Neural cell (in vitro differentiated cells): ENCODE measurements at regions not wholly inside any gene's neighbourhood (a gene's known extent, or its start where the extent isn't known, plus 50 kb on each side); places are given as distances from the start of the nearest gene placed in this dataset.
A peak's percentile ranks its signal among the peaks of the same experiment; 100 is the strongest.

Experiments used
- H2AFZ ChIP-seq: fragments of 200-600, 300-800 bp; sonication (generic), shearing (Covaris generic); 2 replicates; pipeline ENCODE4 v1.6.0; 2014; ENCODE audit warnings: low read depth, mild to moderate bottlenecking, antibody characterized with exemption, low read length, moderate library complexity
- H3F3A ChIP-seq: fragments of 200-600 bp; shearing (Covaris generic); 2 replicates; pipeline ENCODE4 v1.6.1; 2016; ENCODE audit warnings: mild to moderate bottlenecking, moderate library complexity, mixed read lengths, antibody characterized with exemption, low read length; ENCODE audit not compliant: insufficient read depth, poor library complexity, severe bottlenecking
- H3K27ac ChIP-seq: fragments of 200-600, 300-800 bp; sonication (generic), shearing (Covaris generic); 2 replicates; pipeline ENCODE4 v1.5.1; 2014; ENCODE audit warnings: mild to moderate bottlenecking, low read length, moderate library complexity
- H3K27me3 ChIP-seq: fragments of 300-800, 200-600 bp; sonication (generic), shearing (Covaris generic); 2 replicates; pipeline ENCODE4 v1.6.0; 2014; ENCODE audit warnings: mild to moderate bottlenecking, low read depth, low read length, moderate library complexity; ENCODE audit not compliant: insufficient read depth
- H3K36me3 ChIP-seq: fragments of 300-800, 200-600 bp; sonication (generic), shearing (Covaris generic); 2 replicates; pipeline ENCODE4 v1.5.1; 2014; ENCODE audit warnings: mild to moderate bottlenecking, antibody characterized with exemption, low read length, moderate library complexity; ENCODE audit not compliant: insufficient read depth
- H3K4me2 ChIP-seq: fragments of 300-800, 200-600 bp; sonication (generic), shearing (Covaris generic); 2 replicates; pipeline ENCODE4 v1.6.0; 2014; ENCODE audit warnings: mild to moderate bottlenecking, low read length
- H3K4me3 ChIP-seq: fragments of 300-800, 200-600 bp; sonication (generic), shearing (Covaris generic); 2 replicates; pipeline ENCODE4 v1.5.1; 2014; ENCODE audit warnings: mild to moderate bottlenecking, low read length, moderate library complexity
- H3K79me2 ChIP-seq: fragments of 200-600 bp; shearing (Covaris generic); replicated peaks from 2 replicates; pipeline ENCODE4 v1.6.0; 2014; ENCODE audit warnings: mild to moderate bottlenecking, low read length, moderate library complexity; ENCODE audit not compliant: insufficient read depth
- H3K9ac ChIP-seq: fragments of 300-800, 200-600 bp; sonication (generic), shearing (Covaris generic); 2 replicates; pipeline ENCODE4 v1.6.1; 2016; ENCODE audit warnings: mild to moderate bottlenecking, low read length, mixed read lengths
- H3K9me2 ChIP-seq: fragments of 200-600 bp; shearing (Covaris generic); 2 replicates; pipeline ENCODE4 v1.6.1; 2016; ENCODE audit warnings: mild to moderate bottlenecking, low read length, mixed read lengths; ENCODE audit not compliant: insufficient read depth
- H3K9me3 ChIP-seq: fragments of 200-600, 300-800 bp; sonication (generic), shearing (Covaris generic); 2 replicates; pipeline ENCODE4 v1.6.1; 2016; ENCODE audit warnings: mild to moderate bottlenecking, mixed run types, low read length, moderate library complexity, mixed read lengths
- H4K20me1 ChIP-seq: fragments of 200-600 bp; shearing (Covaris generic); 2 replicates; pipeline ENCODE4 v1.6.1; 2016; ENCODE audit warnings: mild to moderate bottlenecking, mixed run types; ENCODE audit not compliant: insufficient read depth
- CTCF ChIP-seq: fragments of 450-650 bp; IDR thresholded peaks from 2 replicates; pipeline ENCODE4 v1.5.1; 2014; ENCODE audit warnings: antibody characterized with exemption, mild to moderate bottlenecking, moderate library complexity; ENCODE audit not compliant: poor library complexity, severe bottlenecking
- EP300 ChIP-seq: fragments of 450-650 bp; conservative IDR thresholded peaks from 2 replicates; pipeline ENCODE4 v1.6.1; 2014; ENCODE audit warnings: antibody characterized with exemption, mild to moderate bottlenecking, moderate library complexity; ENCODE audit not compliant: poor library complexity, severe bottlenecking
- EZH2 ChIP-seq: fragments of 200-600, 300-800 bp; shearing (Covaris generic), sonication (generic); IDR thresholded peaks from 2 replicates; pipeline ENCODE4 v1.6.1; 2014; ENCODE audit warnings: antibody characterized with exemption, low read length, borderline replicate concordance, mild to moderate bottlenecking; ENCODE audit not compliant: insufficient read depth, poor library complexity, severe bottlenecking
- MXI1 ChIP-seq: fragments of 450-650 bp; conservative IDR thresholded peaks from 2 replicates; pipeline ENCODE4 v1.6.1; 2014; ENCODE audit warnings: antibody characterized with exemption, mild to moderate bottlenecking; ENCODE audit not compliant: poor library complexity, severe bottlenecking
- POLR2AphosphoS5 ChIP-seq: IDR thresholded peaks from 2 replicates; pipeline ENCODE4 v1.6.1; 2012
- RAD21 ChIP-seq: fragments of 450-650 bp; conservative IDR thresholded peaks from 2 replicates; pipeline ENCODE4 v1.6.1; 2014; ENCODE audit warnings: antibody characterized with exemption, mild to moderate bottlenecking, moderate library complexity
- REST ChIP-seq: IDR thresholded peaks from 2 replicates; pipeline ENCODE4 v1.6.1; 2012; ENCODE audit warnings: borderline replicate concordance
- SMC3 ChIP-seq: fragments of 450-650 bp; conservative IDR thresholded peaks from 2 replicates; pipeline ENCODE4 v1.6.1; 2014; ENCODE audit warnings: antibody characterized with exemption, mild to moderate bottlenecking, moderate library complexity; ENCODE audit not compliant: poor library complexity
- TAF1 ChIP-seq: IDR thresholded peaks from 2 replicates; pipeline ENCODE4 v1.6.1; 2012; ENCODE audit warnings: low read depth

GRCh38 chr6:114445846-114446245, 103.0 kb upstream of the HS3ST5 start:
- Histone ChIP-seq H2AFZ (no peak overlapping the region), H3K36me3 (no peaks in the 10 kb centered on the region), H3F3A (peaks cover 4% of the 10 kb centered on the region), H3K9ac (no peak overlapping the region), H3K9me3 (no peaks in the 10 kb centered on the region), H3K79me2 (no peaks in the 10 kb centered on the region), H3K27me3 (no peaks in the 10 kb centered on the region), H4K20me1 (no peaks in the 10 kb centered on the region), H3K27ac (no peak overlapping the region), H3K4me2 (no peak overlapping the region), H3K9me2 (no peaks in the 10 kb centered on the region), H3K4me3 (no peak overlapping the region)
- TF ChIP-seq REST (peak; percentile 96), RAD21 (no peak), POLR2AphosphoS5 (peak; percentile 90), EP300 (peak; percentile 96)

GRCh38 chr6:114439411-114439810, 96.6 kb upstream of the HS3ST5 start:
- no peaks in the 10 kb centered on the region for H4K20me1 ChIP-seq
- no peak overlapping the region for H2AFZ ChIP-seq
- no peak overlapping the region for H3K4me2 ChIP-seq
- H3K79me2 ChIP-seq, result no peaks in the 10 kb centered on the region
- TF ChIP-seq EP300 (no peak), EZH2 (no peak), TAF1 (no peak), SMC3 (no peak), RAD21 (no peak)
- H3K36me3 ChIP-seq, result no peaks in the 10 kb centered on the region
- H3K27me3 ChIP-seq, result no peaks in the 10 kb centered on the region
- no peaks in the 10 kb centered on the region for H3K9me2 ChIP-seq
- no peaks in the 10 kb centered on the region for H3F3A ChIP-seq
- H3K4me3 ChIP-seq, result no peak overlapping the region
- H3K9me3 ChIP-seq, result no peaks in the 10 kb centered on the region
- no peak overlapping the region for H3K27ac ChIP-seq
- no peak overlapping the region for H3K9ac ChIP-seq

GRCh38 chr6:114437235-114437634, 94.4 kb upstream of the HS3ST5 start:
- Histone ChIP-seq H3K27ac (no peak overlapping the region), H3F3A (no peaks in the 10 kb centered on the region), H3K79me2 (no peaks in the 10 kb centered on the region), H3K9ac (no peak overlapping the region), H3K36me3 (no peaks in the 10 kb centered on the region), H4K20me1 (no peaks in the 10 kb centered on the region), H3K4me3 (no peak overlapping the region), H3K4me2 (no peak overlapping the region), H3K27me3 (no peaks in the 10 kb centered on the region), H3K9me3 (no peaks in the 10 kb centered on the region), H3K9me2 (no peaks in the 10 kb centered on the region), H2AFZ (no peak overlapping the region)
- TF ChIP-seq REST (no peak), EZH2 (no peak), TAF1 (no peak), CTCF (no peak), POLR2AphosphoS5 (no peak), RAD21 (no peak), SMC3 (no peak), EP300 (no peak), MXI1 (no peak)
